ENCODE measurements at regions not wholly inside any gene's neighbourhood (a gene's known extent, or its start where the extent isn't known, plus 50 kb on each side); places are given as distances from the start of the nearest gene placed in this dataset.
"Not testable (repeated sequence)": the region's sequence is repeated elsewhere in the genome, so short reads cannot be mapped to it uniquely, and the experiment has no call there.

DNA sequence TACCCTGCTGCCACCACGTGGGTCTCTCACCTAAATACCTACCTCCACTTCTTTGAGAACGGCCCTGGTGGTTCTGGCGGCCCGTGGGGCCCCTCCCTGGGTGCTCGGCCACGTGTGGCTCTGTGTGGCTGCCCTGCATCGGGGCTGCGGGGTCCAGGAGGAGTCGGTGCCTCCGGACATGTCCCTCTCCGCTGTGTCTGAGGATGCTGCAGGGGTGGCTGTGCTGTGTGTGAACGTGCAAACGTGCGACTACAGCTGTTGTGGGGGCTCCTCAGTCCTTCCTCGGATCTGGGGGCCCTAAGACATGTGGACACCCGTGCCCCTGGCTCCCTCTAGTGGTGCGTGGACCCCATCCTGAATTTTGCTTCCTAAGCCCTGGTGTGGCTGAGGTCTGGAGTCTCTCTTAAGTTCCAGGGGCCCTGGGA is 691.8 kb downstream of the QKI start:
- DNase-seq (ENCODE audit: low spot score): peak; percentile 20

DNA sequence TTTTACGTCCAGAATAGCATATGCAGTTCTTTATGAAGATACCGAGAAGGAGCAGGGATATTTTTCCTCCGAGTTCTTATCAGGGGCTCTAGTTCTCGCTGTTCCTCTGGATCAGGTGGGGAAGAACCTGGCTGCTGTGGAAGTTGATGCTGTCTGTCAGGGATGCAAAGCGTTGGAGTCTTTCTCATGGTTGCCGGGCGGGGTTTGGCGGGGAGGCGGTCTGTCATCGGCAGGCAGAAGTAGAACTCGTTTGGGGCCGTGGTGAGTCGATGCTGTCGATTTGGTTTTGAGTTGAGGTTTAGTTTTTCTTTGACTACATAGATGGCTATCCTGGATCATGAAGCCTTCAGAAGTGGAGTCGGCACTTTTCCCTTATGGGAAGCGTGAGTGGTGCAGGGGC is 691.2 kb downstream of the QKI start:
- no peak for DNase-seq (ENCODE audit: low spot score)

DNA sequence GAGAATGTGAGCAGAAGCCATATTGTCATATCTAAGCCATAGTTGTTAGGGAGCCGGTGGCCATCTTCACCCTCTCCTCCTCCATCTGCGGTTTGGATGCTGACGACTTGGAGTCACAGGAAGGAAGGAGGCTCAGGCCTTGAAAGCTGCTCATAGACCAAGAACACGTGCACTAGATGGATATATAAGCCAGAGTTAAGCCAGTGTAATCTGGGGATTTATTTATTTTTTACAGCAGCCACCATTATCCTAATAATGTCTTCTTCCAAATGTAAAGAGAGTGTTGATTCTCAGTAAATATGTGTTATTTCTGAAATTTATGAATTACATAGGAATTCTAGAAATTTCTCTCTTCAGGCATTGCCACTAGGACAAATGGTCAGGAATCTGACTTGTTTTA is 689.9 kb downstream of the QKI start:
- no peak for DNase-seq (ENCODE audit: low spot score)

DNA sequence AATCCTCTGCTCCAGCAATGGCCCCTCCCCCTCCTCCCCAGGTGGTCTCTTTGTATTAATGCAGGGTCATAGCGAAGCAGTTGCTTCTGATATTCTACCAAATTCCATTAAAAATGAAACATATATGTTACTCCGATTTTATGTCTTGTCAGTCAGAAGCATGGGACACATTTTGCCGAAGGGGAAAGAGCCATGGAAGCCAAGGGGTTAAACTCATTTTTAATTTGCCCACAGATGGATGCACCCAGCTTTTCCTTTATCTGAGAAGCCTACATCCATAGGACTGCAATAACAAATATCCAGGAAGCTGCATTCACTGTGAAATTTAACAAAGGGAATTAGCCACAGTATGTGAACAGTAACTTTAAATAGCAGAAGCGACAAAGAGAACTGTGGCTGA is 688.2 kb downstream of the QKI start:
- no peak for DNase-seq (ENCODE audit: low spot score)

DNA sequence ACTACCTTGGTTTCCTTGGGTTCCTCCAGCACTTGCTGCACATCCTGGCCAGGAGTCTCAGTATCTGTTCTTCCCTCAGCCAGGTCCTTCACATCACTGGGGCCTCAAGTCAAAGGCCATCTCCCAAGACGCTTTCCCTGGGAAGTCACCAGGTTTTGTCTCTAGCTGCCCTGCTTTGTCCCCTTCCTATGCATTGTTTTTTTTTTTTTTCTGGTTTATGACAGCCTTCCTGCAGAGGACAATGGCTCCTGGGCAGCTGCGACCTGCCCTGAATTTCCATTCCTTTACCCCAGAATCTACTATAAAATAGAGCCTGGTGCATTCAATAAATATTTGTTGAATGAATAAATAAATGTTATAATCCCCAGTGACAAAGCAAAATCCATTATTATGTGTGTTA is 687.3 kb downstream of the QKI start:
- DNase-seq (ENCODE audit: low spot score): no peak

DNA sequence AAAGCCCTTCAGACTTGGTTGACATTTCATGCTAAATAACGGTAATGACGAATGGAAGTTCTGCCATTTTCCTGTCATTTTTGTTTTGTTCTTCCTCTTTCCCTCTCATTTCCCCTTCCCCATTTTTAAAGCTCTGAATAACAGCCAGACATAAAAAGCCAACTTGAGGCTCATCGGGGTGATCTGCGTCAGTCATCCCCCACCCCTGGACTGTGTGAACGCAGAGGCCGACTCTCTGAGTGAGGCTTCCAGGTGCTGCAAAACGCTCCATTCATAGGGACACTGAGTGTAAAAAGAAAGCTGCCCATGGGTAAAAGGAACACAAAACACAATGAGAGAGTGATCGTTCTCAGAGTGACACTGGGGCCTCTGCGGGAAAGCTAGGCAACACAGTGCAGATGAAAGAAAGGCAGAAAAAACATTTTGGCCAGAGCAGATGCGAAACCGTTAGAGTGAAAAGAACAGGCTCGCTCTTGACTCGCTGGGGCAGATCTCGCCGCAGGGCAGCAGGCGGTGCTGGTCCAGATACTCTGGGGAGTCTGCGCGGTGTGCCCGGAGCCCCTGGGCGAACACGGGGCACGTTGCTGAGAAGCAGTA is 684.8 kb downstream of the QKI start:
- no peak for DNase-seq (ENCODE audit: low spot score)

DNA sequence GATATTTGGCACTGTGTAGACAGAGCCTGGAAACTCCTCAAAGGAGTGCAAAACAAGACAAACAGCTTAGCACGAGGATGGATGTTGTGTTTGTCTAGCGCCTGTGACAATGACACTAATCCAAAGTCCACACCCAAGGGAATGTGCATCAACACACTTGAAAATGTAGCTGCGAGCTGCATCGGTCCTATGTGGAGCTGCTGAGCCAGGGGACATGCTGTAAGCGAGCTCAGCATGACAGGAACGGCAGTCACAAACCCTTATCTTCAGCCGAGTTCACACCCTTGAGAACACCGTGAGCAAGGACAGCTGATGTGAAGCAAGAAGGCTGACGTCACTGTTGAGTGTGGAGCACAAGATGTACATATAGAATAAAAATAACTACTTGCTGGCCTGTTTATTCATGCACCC is 684.3 kb downstream of the QKI start:
- DNase-seq (ENCODE audit: low spot score): no peak

DNA sequence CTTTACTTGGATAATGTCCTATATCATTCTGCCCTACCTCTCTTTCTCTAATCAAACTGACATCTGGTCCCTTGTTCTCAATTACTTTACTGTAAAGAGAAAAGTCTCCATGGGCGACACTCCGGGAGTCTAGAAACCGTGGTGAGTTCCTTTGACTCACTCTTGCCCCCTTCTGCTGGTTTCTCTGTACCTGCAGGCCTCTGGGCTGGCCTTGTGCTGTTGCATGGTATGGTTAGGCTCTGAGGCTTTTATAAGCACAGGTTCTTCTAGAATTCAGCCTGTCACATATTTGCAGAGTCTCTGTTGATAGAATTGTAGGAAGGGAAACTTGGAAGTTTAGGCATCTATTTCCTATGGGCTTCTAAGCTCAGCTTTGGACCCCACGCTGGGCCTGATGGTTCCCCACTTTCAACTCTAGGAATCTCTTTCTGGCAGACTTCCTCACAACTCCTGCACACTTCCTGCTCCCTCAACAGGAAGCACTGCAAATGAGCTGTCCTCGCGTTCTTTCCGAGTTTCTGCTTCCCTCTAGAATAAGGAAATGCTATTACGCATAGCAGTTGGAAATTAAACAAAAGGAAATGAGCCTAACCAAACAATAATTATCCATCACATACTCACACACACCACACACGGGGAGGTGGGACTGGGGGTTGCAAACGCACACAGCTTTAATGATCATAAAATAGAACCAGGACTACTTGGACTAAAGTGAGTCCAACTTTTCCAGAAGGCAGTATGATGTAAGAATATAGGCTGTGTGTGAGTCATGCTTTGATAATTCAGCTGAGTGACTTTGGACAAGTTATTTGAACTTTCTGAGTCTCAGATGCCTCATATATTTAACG is 683.3 kb downstream of the QKI start:
- no peak for DNase-seq (ENCODE audit: low spot score)

DNA sequence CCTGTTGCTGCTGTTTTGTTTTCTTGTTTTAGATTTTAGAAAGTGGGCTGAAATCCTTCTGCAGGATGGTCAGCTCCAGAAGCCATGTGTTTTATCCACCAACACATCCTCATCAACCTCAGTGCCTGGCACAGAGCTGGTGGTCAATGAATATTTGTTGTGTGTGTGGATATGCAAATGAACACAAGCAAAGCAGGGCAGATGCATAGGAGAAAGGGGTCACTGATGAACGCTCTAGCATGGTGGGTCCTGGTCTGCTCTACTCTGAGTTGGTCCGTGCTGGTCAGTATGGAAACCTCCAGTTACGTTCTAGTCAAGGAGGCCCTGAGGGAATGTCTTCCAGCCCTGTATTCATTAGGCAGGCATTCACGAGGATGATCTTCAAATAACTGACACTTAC is 682.5 kb downstream of the QKI start:
- no peak for DNase-seq (ENCODE audit: low spot score)

DNA sequence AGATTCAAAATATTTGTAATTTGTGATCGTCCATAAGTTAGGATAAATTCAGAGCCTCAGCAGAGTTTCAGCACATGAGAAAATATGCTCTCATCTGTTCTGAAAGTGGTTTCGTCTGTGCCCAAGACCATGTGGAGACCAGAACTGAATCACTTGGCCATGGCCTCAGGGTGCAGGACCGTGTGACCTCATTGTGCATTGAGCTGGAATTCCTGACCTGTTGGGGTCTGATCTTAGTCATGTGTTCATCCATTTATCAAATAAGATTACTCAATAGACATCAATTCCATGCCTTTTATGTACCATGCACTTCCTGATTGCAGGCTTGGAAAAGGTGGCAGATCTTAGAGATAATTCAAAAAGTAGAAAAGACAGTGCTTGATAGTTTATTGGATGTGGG is 680.5 kb downstream of the QKI start:
- DNase-seq (ENCODE audit: low spot score): no peak

DNA sequence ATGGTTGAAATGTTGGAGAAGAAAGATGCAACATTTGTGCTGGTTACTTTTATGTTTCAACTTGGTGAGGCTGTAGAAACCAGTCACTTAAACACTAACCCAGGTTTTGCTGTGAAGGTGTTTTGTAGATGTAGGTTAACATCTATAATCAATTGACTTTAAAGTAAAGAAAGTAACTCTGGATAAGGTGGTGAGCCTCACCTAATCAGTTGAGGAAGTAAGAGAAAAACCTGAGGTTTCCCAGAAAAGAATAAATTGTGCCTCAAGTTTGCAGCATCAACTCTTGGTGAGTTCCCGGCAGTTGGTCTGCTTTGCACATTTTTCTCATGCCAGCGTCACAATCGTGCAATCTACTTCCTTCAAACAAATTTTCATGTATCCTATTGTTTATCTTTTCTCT is 673.4 kb downstream of the QKI start:
- DNase-seq (ENCODE audit: low spot score): no peak

DNA sequence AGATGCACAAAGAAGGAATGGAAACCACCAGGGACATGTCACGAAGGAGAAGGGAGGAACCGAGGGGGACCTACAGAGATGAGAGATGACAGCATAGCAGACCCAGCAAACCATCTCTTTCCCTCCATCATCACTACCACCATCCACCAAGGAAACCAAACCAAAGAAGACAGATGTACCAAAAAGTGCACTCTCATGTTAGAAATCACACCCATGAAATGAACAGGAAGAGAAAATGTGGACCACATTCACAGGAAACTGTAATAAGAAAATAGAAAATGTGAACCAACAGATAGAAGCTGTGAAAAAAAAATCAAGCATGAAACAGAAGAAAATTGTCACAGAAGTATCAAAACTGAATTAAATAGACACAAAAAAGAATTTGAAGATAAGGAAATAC is 672.7 kb downstream of the QKI start:
- DNase-seq (ENCODE audit: low spot score): no peak

DNA sequence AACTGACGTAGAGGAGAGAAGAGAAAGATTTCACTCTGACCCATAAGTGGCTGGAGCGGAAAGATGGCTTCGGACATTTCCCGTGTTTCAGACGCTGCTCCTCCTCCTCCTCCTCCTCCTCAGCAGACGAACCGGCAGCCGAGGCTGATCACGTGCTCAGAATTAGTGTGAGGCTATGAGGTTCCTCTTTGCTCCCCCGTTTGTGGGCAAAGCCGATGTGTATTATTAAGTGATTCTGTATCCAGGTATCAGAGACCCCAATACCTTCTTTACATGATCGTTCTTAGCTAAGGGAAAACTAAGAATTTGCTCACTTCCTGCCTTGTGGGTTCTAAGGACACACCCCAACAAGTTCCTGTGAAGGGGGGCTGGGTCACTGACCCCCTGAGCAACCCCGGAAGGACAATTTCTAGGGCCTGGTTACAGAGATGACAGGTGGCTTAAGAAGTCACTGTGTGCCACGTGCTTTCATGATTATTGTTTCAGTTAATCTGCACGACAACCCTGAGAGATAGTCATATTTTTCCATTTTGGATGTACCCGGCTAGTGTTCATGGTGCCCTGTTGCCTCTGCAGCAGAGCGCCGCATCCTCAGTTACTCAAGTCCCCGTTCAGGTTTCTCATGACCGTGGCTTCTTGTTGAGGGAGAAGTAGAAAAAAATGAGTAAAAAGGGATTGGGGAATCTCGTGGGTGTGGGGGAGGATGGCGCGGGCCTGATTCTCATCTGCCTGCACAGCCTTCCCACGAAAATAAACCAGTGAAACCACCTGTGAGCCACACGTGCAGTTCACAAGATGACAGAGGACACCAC is 671.8 kb downstream of the QKI start:
- DNase-seq (ENCODE audit: low spot score): no peak

DNA sequence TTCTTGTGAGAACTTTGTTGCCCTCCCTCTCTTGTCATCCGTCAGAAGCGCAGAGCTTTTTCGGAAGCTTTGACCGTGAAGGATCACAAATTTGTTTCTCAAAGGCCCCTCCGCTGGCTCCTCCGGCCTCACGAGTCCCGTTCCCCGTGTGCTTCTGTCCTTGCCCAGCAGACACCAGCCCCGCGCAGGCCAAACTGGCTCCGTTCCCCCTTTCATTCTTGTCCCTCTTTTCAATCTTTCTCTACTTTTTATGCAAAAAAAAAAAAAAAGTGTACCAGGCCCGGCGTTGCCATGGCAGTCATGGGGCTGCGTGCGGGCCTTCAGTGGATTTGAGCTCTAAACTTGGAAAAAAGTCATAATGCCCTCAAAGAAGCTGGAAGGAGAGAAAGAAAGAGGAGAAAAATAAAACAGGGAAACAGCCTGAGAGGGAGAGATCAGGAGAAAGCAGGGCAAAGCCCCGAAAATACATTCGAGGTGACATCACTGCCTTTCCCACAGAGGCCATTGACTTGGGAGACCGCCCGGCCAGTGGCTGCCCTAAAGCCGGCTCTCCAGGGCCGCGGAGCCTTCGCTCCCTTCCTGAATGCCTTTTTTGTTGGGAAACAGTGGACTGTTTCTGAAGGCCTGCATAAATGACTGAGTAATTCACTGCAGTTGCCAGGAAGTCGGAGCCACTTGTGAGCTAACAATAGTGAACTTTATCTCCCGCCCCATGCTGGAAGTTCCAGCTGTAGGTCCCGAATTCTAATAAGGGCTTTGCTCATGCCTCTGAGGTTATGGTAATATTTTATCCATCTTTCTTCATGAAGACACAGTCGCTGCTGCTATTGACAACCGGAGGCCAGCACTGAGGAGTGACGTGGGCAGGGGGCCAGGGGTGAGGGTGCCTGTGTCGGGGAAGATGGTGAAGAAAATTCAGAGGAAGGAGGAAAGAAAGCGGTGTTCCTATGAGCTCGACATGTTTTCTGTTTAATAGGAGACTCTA is 670.9 kb downstream of the QKI start:
- no peak for DNase-seq (ENCODE audit: low spot score)

DNA sequence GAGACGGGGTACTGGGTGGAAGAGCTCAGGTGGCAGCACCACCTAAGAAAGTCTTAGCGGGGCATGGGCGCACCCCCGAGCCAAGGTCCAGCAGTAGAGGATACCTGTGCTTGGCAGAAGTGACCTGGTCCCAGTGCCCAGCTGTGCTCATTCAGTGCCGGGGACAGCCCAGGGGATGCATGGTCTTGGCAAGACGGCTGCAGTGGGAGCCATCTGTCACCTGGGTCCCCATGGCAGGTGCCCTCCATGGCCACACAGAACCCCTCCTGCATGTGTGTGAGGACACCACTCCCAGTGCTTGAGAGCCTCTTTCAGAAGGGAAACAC is 664.7 kb downstream of the QKI start:
- DNase-seq (ENCODE audit: low spot score): no peak

DNA sequence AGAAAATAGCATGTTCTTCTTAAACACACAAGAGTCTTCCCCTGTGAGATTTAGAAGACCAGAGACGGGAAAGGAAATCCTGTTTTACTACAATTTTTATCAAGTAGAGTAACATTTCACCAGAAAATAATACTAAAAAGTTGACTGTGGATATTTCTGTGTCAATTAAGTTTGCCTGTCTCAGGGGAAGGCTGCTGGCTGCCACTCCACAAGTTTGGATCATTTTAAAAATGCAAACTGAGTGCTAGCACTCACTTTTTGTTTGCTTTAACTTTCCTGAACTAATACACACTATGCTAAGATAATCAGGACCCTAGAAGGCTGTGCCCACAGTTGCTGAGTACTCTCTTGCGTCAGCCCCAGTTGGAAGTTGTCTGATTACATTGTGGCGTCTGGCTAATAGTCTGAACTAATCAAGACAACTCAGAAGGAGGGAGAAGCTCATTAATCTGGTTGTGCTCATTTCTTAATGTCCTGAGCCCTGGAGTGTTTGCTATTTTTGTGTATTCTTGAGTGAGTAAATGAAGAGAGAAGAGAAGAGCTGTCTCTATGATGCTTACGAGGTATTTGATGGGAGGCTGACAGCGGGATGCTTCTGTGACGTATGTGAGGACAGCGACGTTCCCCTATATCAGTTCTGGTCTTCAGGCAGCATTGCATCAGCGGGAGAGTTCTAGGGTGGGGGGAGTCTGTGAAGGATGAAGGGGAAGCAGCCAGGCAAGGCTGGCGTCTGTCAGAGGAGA is 664.2 kb downstream of the QKI start:
- DNase-seq (ENCODE audit: low spot score): no peak

DNA sequence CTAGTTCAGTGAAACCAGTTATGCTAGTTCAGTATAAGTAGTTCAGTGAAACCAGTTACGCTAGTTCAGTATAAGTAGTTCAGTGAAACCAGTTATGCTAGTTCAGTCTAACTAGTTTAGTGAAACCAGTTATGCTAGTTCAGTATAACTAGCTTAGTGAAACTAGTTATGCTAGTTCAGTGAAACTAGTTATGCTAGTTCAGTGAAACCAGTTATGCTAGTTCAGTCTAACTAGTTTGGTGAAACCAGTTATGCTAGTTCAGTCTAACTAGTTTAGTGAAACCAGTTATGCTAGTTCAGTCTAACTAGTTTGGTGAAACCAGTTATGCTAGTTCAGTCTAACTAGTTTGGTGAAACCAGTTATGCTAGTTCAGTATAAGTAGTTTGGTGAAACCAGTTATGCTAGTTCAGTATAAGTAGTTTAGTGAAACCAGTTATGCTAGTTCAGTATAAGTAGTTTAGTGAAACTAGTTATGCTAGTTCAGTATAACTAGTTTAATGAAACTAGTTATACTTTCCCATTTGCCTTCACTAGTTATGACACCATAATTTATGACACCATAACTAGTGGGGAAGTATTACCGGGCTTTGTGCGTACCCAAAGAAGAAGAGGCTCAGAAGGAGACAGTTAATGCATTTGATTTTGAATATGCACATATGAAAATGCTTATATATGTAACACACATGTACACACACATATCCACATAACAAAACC is 662.5 kb downstream of the QKI start:
- not testable (repeated sequence) for DNase-seq (ENCODE audit: low spot score)

DNA sequence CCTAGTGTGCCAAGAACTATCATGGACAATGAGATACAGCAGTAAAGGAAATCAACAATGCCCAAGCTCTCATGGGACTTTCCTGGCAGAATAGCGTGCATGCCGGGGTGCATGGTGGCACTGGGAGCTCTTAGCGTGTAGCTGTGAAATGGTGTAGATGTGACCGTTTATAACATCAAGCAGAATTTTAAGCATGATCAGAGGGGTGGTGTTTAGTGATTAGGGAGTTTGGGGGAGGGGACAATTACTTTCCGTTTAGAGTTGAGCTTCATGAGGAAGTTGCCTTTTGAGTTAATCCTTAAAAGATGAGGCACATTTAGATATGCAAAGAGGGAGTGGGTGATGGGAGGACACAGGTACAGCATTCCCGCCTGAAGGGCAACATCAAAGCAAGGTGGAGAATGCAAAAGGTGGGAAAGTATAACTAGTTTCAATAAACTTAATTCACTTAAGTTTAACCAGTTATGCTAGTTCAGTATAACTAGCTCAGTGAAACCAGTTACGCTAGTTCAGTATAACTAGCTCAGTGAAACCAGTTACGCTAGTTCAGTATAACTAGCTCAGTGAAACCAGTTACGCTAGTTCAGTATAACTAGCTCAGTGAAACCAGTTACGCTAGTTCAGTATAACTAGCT is 661.6 kb downstream of the QKI start:
- DNase-seq (ENCODE audit: low spot score): no peak

DNA sequence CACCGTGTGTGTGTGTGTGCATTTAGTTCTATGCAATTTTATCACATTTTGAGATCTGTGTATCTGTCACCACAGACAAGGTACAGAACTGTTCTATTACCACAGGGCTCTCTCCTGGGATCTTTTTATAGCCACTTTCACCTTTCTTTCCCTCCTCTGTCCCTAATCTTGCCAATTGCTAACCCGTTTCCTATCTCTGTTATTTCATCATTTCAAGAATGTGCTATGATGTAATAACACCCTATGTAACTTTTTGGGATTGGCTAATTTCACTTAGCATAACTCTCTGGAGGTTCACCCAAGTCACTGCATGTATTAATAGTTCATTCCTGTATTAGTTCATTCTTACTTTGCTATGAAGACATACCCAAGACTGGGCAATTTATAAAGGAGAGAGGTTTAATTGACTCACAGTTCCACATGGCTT is 657.7 kb downstream of the QKI start:
- no peak for DNase-seq (ENCODE audit: low spot score)

DNA sequence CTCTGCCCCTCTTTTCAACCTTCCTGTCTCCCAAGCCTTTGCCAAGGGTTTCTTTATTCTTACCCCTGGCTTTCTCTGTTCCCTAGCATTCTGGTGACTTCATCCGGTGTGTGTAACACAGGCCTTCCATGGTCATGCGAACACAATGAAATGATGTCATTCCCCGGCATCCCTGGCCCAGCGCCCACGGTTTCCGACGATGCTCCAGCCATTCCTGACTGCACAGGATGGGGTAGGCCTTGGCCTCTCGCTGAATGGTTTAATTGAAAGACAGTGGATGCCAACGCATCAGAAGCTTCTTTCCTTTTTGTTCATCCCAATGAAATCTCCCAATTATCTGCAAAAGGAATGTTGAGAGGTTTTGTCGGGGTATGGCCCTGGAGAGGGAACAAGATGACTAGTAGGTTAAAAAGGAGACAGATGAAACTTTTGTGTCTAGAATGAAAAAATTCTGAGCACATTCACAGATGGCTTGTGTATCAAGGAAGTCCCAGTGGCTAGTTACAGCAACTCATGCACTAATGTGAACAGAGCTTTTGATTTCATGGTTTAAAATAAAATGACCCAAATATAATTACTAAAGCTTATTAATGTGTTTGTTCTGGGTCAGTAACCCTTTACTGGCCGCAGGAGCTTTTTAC is 655.0 kb downstream of the QKI start:
- DNase-seq (ENCODE audit: low spot score): no peak

Data from HuH-7.5 (cell line).